OCI-LY7 (cell line): ENCODE measurements at regions not wholly inside any gene's neighbourhood (a gene's known extent, or its start where the extent isn't known, plus 50 kb on each side); places are given as distances from the start of the nearest gene placed in this dataset.

Source experiments
- EZH2phosphoT487 ChIP-seq: fragments of 200-600 bp; sonication (generic); IDR thresholded peaks from 2 replicates; pipeline ENCODE4 v1.6.1; 2018; ENCODE audit warnings: low read depth, borderline replicate concordance, mild to moderate bottlenecking, mixed run types, antibody characterized with exemption, low read length, moderate library complexity, mixed read lengths
- TF ChIP-seq, protein P1 (sequence below): fragments of 200-600 bp; sonication (generic); conservative IDR thresholded peaks from 2 replicates; pipeline ENCODE4 v1.5.1; 2014; ENCODE audit warnings: mild to moderate bottlenecking, antibody characterized with exemption, low read length, moderate library complexity, mixed read lengths

DNA sequence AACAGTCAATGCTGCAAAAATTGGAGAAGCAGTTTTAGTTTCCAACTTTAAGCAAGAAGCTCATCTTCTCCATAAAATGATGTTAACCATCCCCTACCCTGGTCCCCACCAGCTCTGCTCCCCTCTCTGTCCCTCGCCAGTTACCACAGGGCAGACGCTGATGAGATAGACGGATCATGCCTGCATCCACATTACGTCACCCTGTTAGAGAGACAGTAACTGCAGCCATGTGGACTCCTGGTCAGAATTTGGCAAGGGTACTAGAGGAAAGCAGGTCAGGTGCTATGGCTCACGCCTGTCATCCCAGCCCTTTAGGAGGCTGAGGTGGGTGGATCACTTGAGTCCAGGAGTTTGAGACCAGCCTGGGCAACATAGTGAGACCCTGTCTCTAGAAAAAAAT, 81.9 kb upstream of the FZD8 start:
- TF ChIP-seq, protein P1, sequence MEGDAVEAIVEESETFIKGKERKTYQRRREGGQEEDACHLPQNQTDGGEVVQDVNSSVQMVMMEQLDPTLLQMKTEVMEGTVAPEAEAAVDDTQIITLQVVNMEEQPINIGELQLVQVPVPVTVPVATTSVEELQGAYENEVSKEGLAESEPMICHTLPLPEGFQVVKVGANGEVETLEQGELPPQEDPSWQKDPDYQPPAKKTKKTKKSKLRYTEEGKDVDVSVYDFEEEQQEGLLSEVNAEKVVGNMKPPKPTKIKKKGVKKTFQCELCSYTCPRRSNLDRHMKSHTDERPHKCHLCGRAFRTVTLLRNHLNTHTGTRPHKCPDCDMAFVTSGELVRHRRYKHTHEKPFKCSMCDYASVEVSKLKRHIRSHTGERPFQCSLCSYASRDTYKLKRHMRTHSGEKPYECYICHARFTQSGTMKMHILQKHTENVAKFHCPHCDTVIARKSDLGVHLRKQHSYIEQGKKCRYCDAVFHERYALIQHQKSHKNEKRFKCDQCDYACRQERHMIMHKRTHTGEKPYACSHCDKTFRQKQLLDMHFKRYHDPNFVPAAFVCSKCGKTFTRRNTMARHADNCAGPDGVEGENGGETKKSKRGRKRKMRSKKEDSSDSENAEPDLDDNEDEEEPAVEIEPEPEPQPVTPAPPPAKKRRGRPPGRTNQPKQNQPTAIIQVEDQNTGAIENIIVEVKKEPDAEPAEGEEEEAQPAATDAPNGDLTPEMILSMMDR: no peak
- no peak for TF ChIP-seq EZH2phosphoT487
